AG04450 (cell line): ENCODE measurements at regions not wholly inside any gene's neighbourhood (a gene's known extent, or its start where the extent isn't known, plus 50 kb on each side); places are given as distances from the start of the nearest gene placed in this dataset.

Experiments
- CTCF ChIA-PET: fragments of 300-600, 350-600 bp; formaldehyde crosslinking; extraction: SDS; loops from one replicate; lab custom pipeline; 2022; ENCODE audit warnings: antibody characterized with exemption, inconsistent platforms; lab: Charles Lee
- POLR2A ChIA-PET: fragments of 350-600 bp; formaldehyde crosslinking; extraction: SDS; loops from one replicate; lab custom pipeline; 2021; ENCODE audit warnings: antibody characterized with exemption, inconsistent platforms; lab: Yijun Ruan, JAX
- DNase-seq: peaks from one replicate; pipeline ENCODE4 v3.0.0-alpha.2; 2011; ENCODE audit warnings: low read depth, low spot score
- H3K27ac ChIP-seq: one replicate; pipeline ENCODE4 v1.5.1; 2012; ENCODE audit warnings: low read depth, low read length, control low read depth
- H3K27me3 ChIP-seq: one replicate; pipeline ENCODE4 v1.6.0; 2012; ENCODE audit warnings: low read length; ENCODE audit not compliant: control insufficient read depth, insufficient read depth
- H3K4me3 ChIP-seq: 2 replicates; pipeline ENCODE4 v1.5.1; 2011; ENCODE audit warnings: mild to moderate bottlenecking, low read depth, low read length, control low read depth
- H3K9me3 ChIP-seq: 2 replicates; pipeline ENCODE4 v1.5.1; 2012; ENCODE audit warnings: low read length; ENCODE audit not compliant: control insufficient read depth, insufficient read depth
- TF ChIP-seq, protein P1 (sequence below): IDR thresholded peaks from 2 replicates; pipeline ENCODE4 v1.5.1; 2011; ENCODE audit warnings: low read depth, low read length, control low read depth, inconsistent platforms

GRCh38 chr2:188701836-188702235, 272.3 kb upstream of the COL3A1 start:
- TF ChIP-seq, protein P1, sequence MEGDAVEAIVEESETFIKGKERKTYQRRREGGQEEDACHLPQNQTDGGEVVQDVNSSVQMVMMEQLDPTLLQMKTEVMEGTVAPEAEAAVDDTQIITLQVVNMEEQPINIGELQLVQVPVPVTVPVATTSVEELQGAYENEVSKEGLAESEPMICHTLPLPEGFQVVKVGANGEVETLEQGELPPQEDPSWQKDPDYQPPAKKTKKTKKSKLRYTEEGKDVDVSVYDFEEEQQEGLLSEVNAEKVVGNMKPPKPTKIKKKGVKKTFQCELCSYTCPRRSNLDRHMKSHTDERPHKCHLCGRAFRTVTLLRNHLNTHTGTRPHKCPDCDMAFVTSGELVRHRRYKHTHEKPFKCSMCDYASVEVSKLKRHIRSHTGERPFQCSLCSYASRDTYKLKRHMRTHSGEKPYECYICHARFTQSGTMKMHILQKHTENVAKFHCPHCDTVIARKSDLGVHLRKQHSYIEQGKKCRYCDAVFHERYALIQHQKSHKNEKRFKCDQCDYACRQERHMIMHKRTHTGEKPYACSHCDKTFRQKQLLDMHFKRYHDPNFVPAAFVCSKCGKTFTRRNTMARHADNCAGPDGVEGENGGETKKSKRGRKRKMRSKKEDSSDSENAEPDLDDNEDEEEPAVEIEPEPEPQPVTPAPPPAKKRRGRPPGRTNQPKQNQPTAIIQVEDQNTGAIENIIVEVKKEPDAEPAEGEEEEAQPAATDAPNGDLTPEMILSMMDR, result no peak
- H3K9me3 ChIP-seq, result no peaks in the 10 kb centered on the region
- ChIA-PET POLR2A (interaction anchor here (0.6 kb wide), 1 partner anchor 348 kb away, joined by 3 read pairs; no protein-coding TSS in a partner anchor), CTCF (no interaction called here)
- no peak for DNase-seq
- H3K27me3 ChIP-seq, result no peaks in the 10 kb centered on the region
- H3K4me3 ChIP-seq, result no peak overlapping the region
- H3K27ac ChIP-seq, result no peak overlapping the region

GRCh38 chr2:188705191-188705590, 269.0 kb upstream of the COL3A1 start:
- H3K9me3 ChIP-seq, result no peaks in the 10 kb centered on the region
- DNase-seq, result no peak
- TF ChIP-seq, protein P1, result no peak
- CTCF ChIA-PET, result no interaction called here
- no peak overlapping the region for H3K27ac ChIP-seq
- POLR2A ChIA-PET, result no interaction called here
- H3K27me3 ChIP-seq, result no peaks in the 10 kb centered on the region
- no peak overlapping the region for H3K4me3 ChIP-seq

DNA sequence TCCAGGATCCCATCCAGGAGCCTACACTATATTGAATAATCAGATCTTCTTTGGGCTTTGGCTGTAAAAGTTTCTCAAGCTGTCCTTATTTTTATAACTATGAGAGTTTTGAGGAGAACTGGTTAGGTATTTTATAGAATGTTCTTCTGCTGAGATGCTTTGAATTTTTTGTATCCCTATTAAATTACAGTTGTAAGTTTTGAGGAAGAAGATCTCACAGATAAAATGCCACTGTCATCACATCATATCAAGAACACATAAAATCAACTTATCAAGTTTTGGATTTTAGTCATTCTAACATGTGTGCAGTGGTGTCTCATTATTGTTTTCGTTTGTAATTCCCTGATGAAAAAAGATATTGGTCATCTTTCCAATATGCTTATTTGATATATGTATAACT, 260.2 kb upstream of the COL3A1 start:
- POLR2A ChIA-PET, result no interaction called here

DNA sequence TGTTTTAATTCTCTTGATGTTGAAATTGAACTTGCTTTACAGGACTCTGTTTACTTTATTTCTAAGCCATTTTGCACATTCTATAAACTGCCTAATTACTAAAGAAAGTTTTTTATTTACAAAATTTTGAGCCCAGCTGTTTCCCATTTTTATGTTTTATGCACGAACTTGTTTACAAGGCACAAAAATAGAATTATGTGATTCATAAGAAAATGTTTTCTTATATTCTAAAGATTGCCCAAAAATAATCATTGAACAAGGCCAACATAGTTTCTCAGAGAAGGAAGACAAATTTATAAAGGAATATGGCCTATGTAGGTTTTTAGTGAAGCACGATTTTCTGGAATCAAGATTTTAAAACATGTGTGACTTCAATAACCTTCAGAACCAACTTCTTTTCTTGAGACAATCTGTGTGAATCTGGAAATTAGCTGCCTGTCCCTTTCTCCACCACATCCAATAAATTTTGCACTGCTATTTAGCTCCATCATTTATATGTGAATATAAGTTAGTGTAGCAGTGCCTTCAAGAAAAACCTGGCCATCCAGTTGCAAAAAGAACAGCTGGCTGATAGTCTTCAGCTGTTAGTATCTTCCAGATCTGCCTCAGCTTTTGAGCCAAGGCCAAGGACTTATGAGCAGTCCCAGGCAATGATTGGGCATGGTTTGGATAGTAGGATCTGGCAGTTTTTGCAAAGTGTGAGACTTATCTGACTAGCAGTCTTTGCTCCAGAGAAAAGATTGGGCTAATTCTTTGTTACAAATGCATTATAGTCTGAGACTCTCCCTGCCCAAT, 253.2 kb upstream of the COL3A1 start:
- no peak for DNase-seq
- ChIA-PET CTCF (interaction anchor here (1.1 kb wide), 1 partner anchor 257 kb away, joined by 3 read pairs; no protein-coding TSS in a partner anchor), POLR2A (no interaction called here)
- TF ChIP-seq, protein P1, result no peak
- Histone ChIP-seq H3K27me3 (no peaks in the 10 kb centered on the region), H3K4me3 (no peak overlapping the region), H3K27ac (no peak overlapping the region), H3K9me3 (no peaks in the 10 kb centered on the region)

More for the DNA sequence above, 260.2 kb upstream of the COL3A1 start:
- Histone ChIP-seq H3K27ac (no peak overlapping the region), H3K4me3 (no peak overlapping the region), H3K27me3 (no peaks in the 10 kb centered on the region), H3K9me3 (no peaks in the 10 kb centered on the region)
- TF ChIP-seq, protein P1, result no peak
- DNase-seq, result no peak
- CTCF ChIA-PET, result no interaction called here

- TF ChIP-seq, protein P1, result no peak
- Histone ChIP-seq H3K27me3 (no peaks in the 10 kb centered on the region), H3K27ac (no peak overlapping the region), H3K4me3 (no peak overlapping the region), H3K9me3 (no peaks in the 10 kb centered on the region)
- CTCF ChIA-PET, result interaction anchor here (1.1 kb wide), 1 partner anchor 256 kb away, joined by 3 read pairs; no protein-coding TSS in a partner anchor
- POLR2A ChIA-PET, result no interaction called here
- DNase-seq, result no peak
Observed at GRCh38 chr2:188721784-188722183, 252.4 kb upstream of the COL3A1 start.
